GM21528 (cell line): ENCODE measurements at regions not wholly inside any gene's neighbourhood (a gene's known extent, or its start where the extent isn't known, plus 50 kb on each side); places are given as distances from the start of the nearest gene placed in this dataset.
"Not testable (repeated sequence)": the region's sequence is repeated elsewhere in the genome, so short reads cannot be mapped to it uniquely, and the experiment has no call there.

Experiments
- ATAC-seq: cut with Tn5 transposase; IDR thresholded peaks from one replicate; pipeline ENCODE4 v1.9.1; 2021; ENCODE audit warnings: mild to moderate bottlenecking, moderate library complexity; ENCODE audit not compliant: unreplicated experiment, low FRiP score

GRCh38 chr4:133618963-133619362 is 469.9 kb downstream of the PCDH10 start:
- ATAC-seq = no peak

DNA sequence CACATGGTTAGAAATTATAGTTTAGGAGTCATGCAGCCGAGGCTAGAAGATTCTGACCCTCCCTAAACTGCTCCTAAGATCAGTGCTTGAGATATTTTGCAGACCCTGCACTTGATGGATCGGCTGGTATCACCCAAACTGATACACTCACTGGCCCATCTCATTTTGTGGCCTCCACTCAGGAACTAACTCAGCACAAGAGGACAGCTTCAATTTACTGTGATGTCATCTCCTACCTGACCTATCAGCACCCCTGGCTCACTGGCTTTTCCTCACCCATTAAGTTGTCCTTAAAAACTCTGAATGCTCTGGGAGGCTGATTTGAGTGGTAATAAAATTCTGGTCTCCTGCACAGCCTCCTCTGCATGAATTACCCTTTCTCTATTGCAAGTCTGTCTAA is 450.9 kb downstream of the PCDH10 start:
- no peak for ATAC-seq

DNA sequence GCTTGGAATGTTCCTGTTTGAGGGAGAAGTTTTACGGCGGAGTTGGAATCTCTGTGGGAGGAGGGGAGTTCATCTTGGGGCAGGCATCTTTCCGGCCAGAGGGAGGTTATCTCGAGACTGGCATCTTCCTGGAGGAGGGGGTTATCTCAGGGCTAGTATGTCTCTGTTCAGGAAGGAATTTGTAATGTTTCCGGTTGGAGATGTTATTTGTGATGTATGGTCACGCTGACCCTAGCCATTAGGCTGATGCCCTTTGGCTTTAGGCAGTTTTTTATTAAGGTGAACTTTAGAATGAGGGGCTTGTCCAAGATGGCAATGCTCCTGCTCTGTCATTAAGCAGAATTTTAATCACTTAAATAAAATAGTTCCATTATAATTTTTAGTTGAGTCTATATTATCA is 449.7 kb downstream of the PCDH10 start:
- no peak for ATAC-seq

DNA sequence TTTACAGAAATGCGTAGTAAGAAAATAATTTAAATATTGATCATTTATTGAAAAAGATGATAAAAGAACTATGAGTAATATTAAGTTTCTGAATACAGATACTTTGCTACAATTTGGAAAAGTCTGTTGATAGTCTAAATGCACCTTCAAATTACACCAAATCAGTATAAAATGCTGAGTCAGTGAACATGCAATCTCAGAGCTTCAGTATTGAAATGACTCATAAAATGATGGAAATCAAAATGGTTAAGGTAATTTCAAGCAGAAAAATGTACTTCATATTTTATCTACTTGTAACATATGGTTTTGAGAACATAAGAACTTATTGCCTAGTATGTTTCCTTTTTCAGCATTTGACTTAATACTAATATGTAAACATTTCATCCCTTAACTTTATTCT is 448.2 kb downstream of the PCDH10 start:
- no peak for ATAC-seq

DNA sequence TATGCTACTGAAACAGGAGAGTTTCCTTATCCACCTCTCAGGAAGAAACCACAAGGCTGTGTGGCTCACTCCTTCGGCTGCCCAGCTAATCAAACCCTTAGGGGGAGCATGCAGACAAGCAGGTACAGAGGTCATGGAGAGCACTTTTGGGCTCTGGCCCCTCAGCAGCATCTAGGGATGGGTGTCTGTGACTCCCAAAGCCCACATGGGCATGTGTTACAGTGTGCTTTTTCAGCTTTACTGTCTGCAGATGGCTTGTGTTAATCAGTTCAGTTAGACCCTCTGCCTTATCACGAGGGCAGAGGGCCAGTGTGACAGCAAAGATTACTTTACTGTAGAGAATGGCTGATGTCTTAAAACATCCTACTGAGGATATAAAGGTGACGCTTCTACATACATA is 447.4 kb downstream of the PCDH10 start:
- ATAC-seq = no peak

DNA sequence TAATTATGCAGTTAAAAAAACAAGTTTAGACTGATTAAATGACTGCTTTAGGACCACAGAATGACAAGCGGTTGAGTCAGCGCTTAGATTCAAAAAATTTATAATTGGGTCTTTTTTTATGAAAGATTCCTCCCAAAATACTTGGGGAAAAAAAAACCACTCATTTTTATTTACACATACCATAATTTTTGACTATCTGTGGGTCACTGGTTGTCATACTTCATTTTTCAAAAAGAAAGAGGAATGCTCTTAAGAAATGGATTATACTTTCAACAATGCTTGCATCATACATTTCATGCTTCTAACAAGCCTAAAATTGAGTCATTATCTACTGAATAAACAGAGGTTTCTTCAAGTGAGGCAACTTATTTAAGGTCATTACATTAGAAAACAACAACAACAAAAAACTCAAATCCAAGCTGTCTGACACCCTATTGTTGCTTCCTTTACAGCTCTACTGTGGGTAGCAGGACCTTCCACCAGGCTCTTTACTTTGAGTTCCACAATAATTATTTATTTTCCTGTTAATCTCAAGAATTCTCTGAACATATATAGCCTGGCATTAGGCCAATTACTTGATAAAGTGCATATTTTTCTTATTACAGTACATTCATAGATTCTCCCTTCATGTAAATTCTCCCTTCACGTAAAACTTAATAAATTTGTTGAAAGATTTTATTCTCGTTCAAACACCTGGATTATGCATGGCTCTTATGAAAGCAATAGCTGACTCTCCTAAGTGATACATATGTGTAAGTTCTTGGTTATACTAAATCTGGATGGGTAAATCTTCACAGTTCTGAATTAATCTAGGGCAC is 445.5 kb downstream of the PCDH10 start:
- no peak for ATAC-seq

GRCh38 chr4:133593764-133594163 is 444.7 kb downstream of the PCDH10 start:
- no peak for ATAC-seq

- no peak for ATAC-seq
These were observed 443.5 kb downstream of the PCDH10 start for GRCh38 chr4:133592591-133592990.

- no peak for ATAC-seq
These were observed 443.0 kb downstream of the PCDH10 start for GRCh38 chr4:133592106-133592505.

DNA sequence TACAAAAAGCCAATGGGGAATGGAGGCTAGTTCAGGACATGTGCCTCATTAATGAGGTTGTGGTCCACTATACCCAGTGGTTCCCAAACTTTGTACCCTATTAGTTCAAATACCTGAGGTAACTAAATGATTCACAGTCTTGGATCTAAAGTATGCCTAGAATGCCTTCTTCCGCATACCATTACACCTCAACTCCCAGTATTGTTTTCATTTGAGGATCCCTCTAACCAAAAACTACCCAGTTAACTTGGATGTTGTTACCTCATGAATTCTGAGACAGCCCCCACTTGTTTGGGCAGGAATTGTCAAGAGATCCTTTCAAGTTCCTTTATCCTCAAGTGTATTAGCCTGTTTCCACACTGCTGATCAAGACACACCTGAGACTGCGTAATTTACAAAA is 439.2 kb downstream of the PCDH10 start:
- no peak for ATAC-seq

- ATAC-seq = no peak
These were observed 436.2 kb downstream of the PCDH10 start for GRCh38 chr4:133585323-133585722.

- ATAC-seq = no peak
These were observed 435.6 kb downstream of the PCDH10 start for GRCh38 chr4:133584714-133585113.

GRCh38 chr4:133581996-133582619 is 433.0 kb downstream of the PCDH10 start:
- ATAC-seq = no peak

DNA sequence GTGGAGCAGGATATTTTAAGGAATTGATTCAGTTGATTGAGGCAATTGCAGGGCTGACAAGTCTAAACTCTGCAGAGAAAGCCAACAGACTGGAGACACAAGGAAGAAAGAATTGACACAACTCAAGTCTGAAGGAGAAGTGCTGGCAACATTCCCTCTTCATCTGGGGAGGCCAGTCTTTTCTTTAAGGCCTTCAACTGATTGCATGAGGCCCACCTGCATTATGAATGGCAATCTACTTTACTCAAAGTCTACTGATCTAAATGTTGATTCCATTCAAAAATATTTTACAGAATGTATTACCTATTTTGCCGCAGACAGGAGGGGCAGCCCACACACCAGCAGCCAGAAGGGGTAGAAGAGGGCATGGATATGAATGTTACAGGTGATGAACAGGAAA is 425.2 kb downstream of the PCDH10 start:
- no peak for ATAC-seq

GRCh38 chr4:133565379-133565778 is 416.3 kb downstream of the PCDH10 start:
- no peak for ATAC-seq

DNA sequence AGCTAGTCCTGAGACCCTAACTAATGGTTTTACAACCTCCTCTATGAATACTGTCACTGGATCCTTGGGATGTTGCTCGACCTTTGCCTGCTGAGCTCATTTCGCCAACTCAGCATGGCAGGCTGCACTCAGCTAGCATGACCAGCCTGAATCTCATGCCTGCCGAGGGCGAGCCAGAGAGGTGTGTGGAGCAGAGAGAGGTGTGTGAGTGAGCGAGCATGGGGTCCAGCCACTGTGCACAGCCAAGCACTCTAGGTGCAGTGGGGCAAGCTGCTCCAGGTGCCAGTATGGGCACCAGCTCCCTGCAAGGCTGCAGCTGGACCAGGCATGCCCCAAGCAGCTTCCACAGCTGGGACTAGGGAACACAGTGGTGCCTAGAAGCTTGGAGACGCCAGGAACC is 410.9 kb downstream of the PCDH10 start:
- no peak for ATAC-seq

GRCh38 chr4:133555671-133556070 is 406.6 kb downstream of the PCDH10 start:
- no peak for ATAC-seq

DNA sequence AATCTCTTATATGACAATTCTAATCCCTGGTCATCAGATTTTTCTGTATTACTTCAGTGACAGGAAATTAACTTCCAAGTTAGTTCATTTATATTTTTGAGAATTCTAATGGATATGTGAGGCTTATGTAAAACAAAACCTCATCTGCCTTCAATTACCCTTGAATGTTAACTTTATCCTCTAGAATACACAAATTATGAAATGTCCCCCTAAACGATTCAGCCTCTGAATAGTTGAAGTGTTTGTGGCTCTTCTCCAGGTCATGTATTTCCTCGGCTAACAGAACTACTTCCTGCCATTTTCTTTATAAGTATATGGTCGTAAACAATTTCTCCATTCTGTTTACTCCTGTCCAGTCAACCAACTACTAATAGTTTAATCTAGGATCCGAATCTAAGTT is 401.3 kb downstream of the PCDH10 start:
- ATAC-seq = no peak

DNA sequence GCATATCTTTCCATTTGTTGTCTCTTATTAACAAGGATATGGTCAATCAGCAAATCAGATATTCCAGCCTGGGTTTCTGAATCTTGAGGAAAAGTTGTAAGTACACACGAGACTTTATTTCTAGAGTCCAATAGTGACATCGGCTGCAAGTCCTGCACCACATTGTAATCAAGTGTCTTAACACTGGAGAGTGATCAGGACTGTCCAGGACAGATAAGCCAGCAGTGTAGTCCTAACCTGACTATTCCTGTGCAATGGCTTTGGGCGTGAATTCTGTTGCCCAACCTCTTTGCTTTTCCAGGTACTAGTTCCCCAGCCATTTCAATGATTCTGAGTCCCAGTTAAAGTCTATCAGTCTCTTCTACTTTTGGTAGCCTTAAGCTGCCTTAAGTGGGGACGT is 395.0 kb downstream of the PCDH10 start:
- no peak for ATAC-seq

- no peak for ATAC-seq
These were observed 388.7 kb downstream of the PCDH10 start for GRCh38 chr4:133537780-133538281.

DNA sequence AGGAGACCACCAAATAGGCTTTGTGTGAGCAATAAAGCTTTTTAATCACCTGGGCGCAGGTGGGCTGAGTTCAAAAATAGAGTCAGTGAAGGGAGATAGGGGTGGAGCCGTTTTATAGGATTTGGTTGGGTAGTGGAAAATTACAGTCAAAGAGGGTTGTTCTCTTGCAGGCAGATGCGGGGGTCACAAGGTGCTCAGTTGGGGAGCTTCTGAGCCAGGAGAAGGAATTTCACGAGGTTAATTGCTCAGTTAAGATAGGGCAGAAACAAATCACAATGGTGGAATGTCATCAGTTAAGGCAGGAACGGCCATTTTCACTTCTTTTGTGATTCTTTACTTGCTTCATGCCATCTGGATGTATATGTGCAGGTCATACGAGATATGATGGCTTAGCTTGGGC is 385.1 kb downstream of the PCDH10 start:
- ATAC-seq = not testable (repeated sequence)

- no peak for ATAC-seq
These were observed 375.3 kb downstream of the PCDH10 start for GRCh38 chr4:133524369-133524768.
